ENCODE measurements at regions not wholly inside any gene's neighbourhood (a gene's known extent, or its start where the extent isn't known, plus 50 kb on each side); places are given as distances from the start of the nearest gene placed in this dataset.
A peak's percentile ranks its signal among the peaks of the same experiment; 100 is the strongest.

- Histone ChIP-seq H3K4me3 (no peak overlapping the region), H3K27ac (no peak overlapping the region), H3K4me1 (peaks cover 0 to 8% (median 0%) of the 10 kb centered on the region in 4 donors), H3K27me3 (peaks cover 0 to 8% of the 10 kb centered on the region in 2 donors), H3K36me3 (no peaks in the 10 kb centered on the region), H3K9me3 (no peaks in the 10 kb centered on the region)
- intact Hi-C loops (cut with DNase I): no loop called here
- WGBS (ENCODE audit: insufficient coverage, low coverage, low lambda C conversion rate, missing lambda C conversion rate): 36% methylated on average over 4 of the region's 4 CpGs
- DNase-seq (no peak), ATAC-seq (no peak)
- TF ChIP-seq CTCF (IDR thresholded peaks at IDR 0.05) (no peak), POLR2A (IDR thresholded peaks at IDR 0.05) (no peak)
Observed at GRCh38 chr13:107870400-107870799, 344.9 kb downstream of the LIG4 start.

GRCh38 chr13:107867701-107868661 lies 347.4 kb downstream of the LIG4 start:
- H3K36me3 ChIP-seq: no peaks in the 10 kb centered on the region
- H3K4me3 ChIP-seq: peak overlapping the region in 1 of 3 donors; percentile 27
- ATAC-seq (peak in 2 of 4 donors; percentile 20 to 47), DNase-seq (peak in 1 of 3 donors; percentile 49)
- H3K4me1 ChIP-seq: peaks cover 0 to 8% (median 0%) of the 10 kb centered on the region in 4 donors
- no peak for TF ChIP-seq CTCF (IDR thresholded peaks at IDR 0.05)
- no peak for TF ChIP-seq POLR2A (IDR thresholded peaks at IDR 0.05)
- H3K27ac ChIP-seq: no peak overlapping the region
- whole genome bisulfite sequencing (ENCODE audit: insufficient coverage, low coverage, low lambda C conversion rate, missing lambda C conversion rate): 2% methylated on average over 27 of the region's 81 CpGs
- intact Hi-C loops (cut with DNase I): no loop called here
- H3K9me3 ChIP-seq: no peaks in the 10 kb centered on the region
- H3K27me3 ChIP-seq: peaks cover 0 to 8% of the 10 kb centered on the region in 2 donors

- DNase-seq: no peak
- peaks cover 0 to 8% (median 0%) of the 10 kb centered on the region in 4 donors for H3K4me1 ChIP-seq
- TF ChIP-seq POLR2A (IDR thresholded peaks at IDR 0.05) (no peak), CTCF (IDR thresholded peaks at IDR 0.05) (no peak)
- H3K27ac ChIP-seq: no peak overlapping the region
- no peaks in the 10 kb centered on the region for H3K36me3 ChIP-seq
- peak in 1 of 4 donors; percentile 41 for ATAC-seq
- intact Hi-C loops (cut with DNase I): no loop called here
- H3K9me3 ChIP-seq: no peaks in the 10 kb centered on the region
- WGBS (ENCODE audit: insufficient coverage, low coverage, low lambda C conversion rate, missing lambda C conversion rate): 1% methylated on average over 49 of the region's 79 CpGs
- peaks cover 0 to 8% of the 10 kb centered on the region in 2 donors for H3K27me3 ChIP-seq
- H3K4me3 ChIP-seq: peak overlapping the region in 1 of 3 donors; percentile 27
Observed at GRCh38 chr13:107866941-107867623, 348.3 kb downstream of the LIG4 start.

- Histone ChIP-seq H3K4me1 (peaks cover 0 to 8% (median 0%) of the 10 kb centered on the region in 4 donors), H3K36me3 (no peaks in the 10 kb centered on the region), H3K27me3 (peaks cover 0 to 8% of the 10 kb centered on the region in 2 donors), H3K9me3 (no peaks in the 10 kb centered on the region), H3K4me3 (no peak overlapping the region), H3K27ac (no peak overlapping the region)
- TF ChIP-seq CTCF (IDR thresholded peaks at IDR 0.05): no peak
- TF ChIP-seq POLR2A (IDR thresholded peaks at IDR 0.05): no peak
- peak in 1 of 4 donors; percentile 11 for ATAC-seq
- DNase-seq: no peak
- under 1% methylated on average over 17 of the region's 51 CpGs for WGBS (ENCODE audit: insufficient coverage, low coverage, low lambda C conversion rate, missing lambda C conversion rate)
- intact Hi-C loops (cut with DNase I): no loop called here
Observed at GRCh38 chr13:107866032-107866940, 349.1 kb downstream of the LIG4 start.
